GM21367 (cell line): ENCODE measurements at regions not wholly inside any gene's neighbourhood (a gene's known extent, or its start where the extent isn't known, plus 50 kb on each side); places are given as distances from the start of the nearest gene placed in this dataset.
"Not testable (repeated sequence)": the region's sequence is repeated elsewhere in the genome, so short reads cannot be mapped to it uniquely, and the experiment has no call there.

ENCODE experiments used
- ATAC-seq: cut with Tn5 transposase; IDR thresholded peaks from one replicate; pipeline ENCODE4 v1.9.1; 2021; ENCODE audit not compliant: unreplicated experiment

DNA sequence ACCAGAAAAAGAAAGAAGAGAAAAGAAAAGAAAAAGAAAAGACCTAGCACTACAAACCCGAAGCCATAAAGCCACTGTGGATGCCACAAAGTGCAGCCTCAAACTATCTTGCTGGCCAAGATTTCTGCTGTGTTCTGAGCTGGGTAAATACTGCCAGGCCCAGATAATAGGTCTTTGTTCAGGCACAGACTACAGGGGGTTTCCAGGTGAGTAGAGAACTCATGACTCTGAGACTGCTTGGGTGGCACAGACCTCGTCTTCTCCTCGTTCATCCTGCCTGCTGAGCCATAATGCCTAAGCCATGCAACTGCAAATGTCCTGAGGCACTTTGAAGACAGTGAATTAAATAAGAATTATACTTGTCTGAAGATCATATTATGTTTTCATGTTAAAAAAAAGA is 651.8 kb downstream of the LMO4 start:
- ATAC-seq = no peak

DNA sequence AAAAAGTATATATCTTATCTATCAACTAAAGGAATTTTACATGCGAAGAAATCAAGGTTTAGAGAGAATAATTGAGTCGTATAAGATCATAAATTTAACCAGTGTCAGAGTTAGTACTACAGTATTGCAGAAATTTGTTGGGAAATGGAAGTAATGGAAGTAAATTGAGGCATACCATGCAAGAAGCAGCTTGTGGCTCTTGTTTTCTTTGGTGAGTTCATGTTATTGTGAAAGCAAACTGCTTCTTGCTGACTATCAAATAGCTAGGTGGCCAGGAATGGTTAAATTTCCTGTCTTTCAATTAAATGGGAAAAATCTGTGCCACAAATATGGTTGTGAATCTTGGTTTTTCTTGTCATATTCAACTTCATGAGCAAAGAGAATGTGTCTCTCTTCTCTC is 652.7 kb downstream of the LMO4 start:
- no peak for ATAC-seq

DNA sequence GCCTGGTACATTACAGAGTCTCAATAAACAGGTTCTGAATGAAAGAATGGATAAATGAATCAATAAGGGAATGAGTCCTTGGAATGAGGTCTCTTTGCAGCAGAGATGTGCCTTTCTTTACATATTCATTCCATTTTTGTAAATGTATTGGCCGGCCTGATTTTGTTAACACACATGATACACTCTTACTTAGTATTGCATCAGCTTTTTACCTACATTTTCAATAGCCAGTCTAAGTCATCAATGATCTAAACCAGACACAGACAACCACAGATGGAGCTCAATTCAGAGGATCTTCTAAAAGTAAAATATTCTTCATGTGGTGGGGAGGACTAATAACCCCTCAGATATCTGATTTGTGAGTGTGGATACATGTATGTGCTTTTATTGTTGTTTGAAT is 653.1 kb downstream of the LMO4 start:
- ATAC-seq = no peak

DNA sequence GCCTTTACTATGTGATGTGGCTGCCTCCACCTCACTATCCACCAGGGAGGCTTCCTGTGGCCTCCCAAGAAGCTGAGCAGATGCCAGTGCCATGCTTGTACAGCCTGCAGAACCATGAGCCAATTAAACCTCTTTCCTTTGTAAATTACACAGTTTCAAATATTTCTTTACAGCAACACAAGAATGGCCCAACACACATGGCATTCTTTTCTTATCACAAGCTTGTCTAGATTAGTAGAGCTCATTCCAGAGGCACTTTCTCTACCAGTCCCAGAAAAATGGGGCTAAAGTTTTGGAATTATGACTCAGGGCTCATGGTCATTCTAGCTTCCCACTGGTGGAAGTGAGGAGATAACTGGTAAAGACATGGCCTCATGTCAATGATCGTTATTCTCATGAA is 655.2 kb downstream of the LMO4 start:
- ATAC-seq = no peak

DNA sequence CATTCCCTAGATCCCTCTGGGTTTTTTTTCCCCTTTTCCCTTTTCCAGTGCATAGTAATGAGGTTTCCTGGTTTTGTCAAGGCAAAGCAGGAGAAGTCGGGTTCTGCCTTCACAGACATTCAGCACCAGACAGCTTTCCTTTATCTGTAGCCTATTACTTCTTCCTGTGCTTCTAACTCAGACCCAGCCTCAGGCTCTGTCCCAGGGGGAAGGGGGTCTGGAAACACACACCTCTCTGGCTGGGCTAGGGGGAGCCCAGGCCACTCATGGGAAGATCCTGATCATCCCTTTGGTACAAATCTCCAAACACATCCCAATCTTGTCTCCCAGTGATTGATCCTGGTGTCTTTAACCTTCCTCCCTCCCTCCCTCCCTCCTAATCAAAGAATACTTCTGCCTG is 656.4 kb downstream of the LMO4 start:
- ATAC-seq = no peak

DNA sequence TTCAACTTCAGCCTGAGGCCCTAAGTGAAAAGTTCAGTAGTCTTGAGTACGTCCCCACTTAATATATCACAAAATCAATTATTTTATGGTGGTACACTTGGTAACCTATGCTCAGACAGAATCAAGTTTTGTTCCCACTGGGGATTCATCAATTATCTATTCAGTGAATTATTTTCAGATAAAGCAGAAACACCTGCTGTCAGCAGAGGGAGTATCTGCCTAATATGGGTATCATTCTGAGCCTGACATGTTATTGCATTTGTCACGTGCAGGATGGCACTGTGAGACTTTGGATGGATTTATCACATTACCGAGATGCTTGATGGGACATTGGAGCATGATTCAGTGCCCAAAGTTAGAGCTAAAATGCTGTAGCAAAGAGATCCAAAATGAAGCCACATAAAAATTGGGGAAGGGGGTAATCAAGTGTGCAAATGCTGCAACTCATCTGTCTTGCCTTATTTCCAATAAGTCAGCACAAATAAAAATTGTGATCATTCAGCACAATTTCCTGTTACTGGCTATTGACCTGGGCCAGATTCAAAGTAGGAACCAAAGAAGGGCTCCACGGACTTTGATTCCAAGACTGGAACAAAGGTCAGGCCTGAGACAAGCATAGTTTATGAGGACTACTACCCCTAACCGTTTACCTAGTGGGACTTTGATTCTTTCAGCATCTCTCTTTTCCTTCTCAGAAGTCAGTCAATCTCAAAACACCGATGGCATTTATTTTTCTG is 657.6 kb downstream of the LMO4 start:
- ATAC-seq = no peak

DNA sequence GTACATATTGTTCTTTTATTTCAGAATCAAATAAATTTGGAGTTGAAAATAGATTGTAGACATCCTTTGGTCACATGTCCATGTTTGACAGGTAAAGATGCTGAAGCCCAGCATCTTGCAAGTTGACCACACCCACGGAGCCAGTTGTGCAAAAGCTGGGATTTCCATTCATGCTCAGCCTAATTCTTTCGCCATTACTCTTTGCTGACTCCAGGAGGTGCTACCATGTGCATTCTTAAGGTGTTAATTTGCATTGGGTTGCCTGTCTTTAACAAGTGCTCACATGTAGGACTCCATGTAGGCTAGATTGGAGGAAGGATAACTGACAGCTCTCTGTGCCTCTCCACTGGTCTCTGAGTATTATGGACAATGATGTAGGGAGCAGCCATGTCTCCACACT is 660.7 kb downstream of the LMO4 start:
- ATAC-seq = no peak

DNA sequence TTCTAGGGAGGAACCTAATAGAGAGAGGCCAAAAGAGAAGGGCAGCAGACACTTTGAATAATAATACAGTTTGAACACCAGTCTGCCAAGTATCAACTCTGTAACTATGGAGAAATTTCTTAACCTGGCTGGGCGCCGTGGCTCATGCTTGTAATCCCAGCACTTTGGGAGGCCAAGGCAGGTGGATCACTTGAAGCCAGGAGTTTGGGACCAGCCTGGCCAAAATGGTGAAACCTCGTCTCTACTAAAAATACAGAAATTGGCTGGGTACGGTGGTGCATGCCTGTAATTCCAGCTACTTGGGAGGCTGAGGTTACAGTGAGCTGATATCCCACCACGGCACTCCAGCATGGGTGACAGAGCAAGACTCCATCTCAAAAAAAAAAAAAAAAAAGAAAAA is 663.9 kb downstream of the LMO4 start:
- not testable (repeated sequence) for ATAC-seq

DNA sequence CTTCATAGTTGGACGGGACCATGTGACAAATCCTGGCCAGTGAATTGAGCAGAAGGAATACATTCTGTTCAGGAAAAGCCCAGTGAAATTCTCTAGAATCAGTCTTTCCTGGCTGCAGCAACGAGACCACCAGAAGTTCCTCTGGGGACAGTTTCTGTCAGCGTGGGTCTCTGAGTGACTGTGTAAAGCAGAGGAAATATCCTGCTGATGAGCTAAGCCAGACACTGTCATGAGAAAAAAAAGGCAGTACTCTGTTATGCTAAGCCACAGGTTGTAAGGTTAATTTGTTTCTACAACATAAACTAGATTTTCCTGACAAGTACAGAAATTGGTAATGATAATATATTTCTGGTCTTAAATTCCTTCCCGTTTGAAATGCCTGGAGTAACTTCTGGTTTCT is 664.4 kb downstream of the LMO4 start:
- no peak for ATAC-seq

DNA sequence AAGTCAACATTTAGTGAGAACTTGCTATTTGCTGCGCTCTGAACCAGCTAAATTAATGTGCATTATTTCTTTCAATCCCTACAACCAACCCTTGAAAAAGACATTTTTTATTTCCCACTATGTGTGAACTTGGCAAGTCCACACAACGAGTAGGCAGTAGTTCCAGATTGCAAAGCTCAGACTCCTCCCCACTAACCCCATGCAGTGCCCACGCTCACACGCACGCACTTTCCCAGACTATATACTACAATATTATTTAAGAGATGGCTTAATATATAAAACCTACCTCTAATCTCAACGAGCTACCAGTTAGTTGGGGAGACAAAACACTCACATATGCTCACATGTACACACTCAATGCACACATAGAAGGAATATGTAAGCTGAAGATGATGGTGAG is 671.2 kb downstream of the LMO4 start:
- ATAC-seq = no peak

DNA sequence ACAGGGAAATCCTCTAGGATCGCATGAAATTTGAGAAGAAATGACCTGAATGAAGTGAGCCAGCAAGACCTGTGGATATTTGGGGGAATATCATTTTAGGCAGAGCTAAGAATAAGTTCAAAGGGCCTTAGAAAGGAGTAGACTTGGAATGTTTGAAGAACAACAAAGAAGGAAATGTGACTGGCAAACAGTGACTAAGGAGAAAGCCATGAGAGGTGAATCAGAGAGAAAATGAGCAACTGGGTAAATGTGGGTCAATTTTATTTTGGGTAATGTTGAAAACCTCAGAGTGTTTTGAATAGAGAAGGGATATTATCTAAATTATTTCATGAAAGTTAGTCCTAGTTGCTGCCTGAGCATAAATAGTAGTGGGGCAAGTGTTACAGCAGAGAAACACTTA is 672.8 kb downstream of the LMO4 start:
- ATAC-seq = no peak

DNA sequence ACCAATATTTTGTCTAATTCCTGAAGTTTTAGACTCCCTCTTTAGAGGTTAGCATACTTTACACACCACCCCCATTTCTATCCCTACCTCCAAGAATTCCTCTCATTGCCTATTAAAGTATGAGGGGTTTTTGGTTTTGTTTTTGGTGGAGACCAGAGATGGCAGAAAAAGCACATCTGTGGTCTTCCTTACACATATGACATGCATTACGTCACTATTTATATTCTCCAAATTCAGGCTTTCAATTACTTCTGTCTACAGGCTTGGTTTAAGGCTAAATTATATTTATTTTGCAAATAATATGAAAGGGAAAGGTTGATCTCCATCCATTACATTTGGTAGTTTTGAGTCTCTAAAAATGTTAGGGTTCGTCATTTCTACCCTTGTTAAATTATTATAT is 674.6 kb downstream of the LMO4 start:
- ATAC-seq = no peak

DNA sequence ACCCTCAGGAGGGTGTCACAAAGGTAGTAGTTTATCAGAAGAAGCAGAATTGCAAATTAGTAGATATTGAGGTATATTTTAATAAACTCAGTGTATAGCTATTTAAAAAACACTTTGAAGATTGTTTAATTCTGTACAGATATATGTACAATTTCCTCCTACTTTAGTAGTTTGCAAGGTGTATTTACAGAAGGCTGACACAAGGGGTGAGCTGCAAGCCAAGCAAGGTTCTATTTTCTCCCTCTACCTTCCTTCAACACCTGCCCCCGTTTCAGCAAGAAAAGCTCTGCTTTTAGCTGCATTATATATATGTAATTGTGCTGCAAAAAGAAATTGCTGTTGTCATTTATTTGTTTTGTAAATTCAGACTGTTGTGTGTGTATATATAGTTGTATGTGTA is 674.2 kb upstream of the PKN2 start:
- no peak for ATAC-seq

DNA sequence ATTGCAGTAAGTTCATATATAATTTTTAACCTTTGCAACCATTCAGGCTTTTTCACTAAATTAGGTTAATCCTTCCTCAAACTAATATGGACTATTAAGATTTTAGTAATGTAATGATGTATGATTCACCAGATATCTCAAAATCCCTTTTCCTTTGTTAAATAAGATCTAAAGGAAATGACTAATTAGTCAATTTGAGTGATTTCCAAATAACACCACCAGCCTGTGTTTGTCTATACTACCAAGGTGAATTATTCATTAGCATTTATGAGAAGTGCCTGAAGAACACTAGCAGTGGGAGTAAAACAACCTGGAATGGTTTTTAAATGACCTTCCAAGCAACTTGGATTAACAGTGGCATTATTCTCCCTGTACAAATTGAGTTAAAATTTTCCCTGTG is 670.6 kb upstream of the PKN2 start:
- no peak for ATAC-seq

DNA sequence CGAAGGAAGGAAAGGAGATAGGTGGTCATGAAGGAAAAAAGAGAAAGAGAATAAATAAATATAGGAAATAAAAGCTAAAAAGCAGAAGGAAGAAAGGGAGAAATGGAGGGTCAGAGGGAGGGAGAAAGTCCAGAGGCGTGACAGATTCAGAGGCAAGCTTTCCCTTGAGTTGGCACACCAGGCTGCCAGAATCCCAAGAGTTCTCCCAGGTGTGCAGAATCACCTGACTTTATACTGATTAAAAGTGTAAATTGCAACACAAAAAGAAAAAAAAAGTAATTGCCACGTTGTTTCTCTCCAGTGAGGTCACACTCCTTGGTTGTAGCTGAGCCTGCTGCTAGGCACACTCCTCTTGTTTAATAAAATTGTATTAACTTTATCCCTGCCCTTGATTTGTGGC is 669.9 kb upstream of the PKN2 start:
- ATAC-seq = no peak

DNA sequence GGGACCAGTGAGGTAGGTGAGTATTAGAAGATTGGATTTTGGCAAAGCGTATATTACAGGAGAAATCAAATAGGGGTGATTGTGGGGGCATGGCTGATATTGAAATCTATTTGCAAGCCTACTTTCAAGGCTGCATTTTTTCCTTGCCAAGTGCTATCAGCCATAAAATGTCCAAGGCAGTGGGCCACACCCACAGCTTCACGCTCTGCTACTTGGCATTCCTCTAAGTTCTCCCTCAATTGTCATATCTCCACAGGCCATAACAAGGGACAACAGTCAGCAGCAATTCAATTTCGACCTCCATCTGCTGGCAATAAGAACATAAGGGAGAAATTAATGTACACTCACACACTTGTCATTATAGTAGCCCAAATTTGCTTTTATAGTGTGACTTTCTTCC is 667.1 kb upstream of the PKN2 start:
- ATAC-seq = no peak

DNA sequence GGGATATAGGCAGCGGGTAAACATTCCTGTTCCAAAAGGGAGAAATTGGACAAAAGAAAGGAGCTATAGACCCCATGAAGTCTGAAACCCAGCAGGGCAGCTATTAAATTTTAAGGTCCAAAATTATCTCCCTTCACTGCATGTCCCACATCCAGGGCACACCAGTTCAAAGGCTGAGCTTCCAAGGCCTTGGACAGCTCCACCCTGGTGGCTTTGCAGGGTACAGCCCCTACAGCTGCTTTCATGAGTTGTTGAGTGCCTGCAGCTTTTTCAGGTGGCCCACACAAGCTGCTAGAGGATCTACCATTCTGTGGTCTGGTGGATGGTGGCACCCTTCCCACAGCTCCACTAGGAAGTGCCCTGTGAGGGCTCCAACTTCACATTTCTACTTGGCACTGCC is 662.5 kb upstream of the PKN2 start:
- ATAC-seq = no peak

DNA sequence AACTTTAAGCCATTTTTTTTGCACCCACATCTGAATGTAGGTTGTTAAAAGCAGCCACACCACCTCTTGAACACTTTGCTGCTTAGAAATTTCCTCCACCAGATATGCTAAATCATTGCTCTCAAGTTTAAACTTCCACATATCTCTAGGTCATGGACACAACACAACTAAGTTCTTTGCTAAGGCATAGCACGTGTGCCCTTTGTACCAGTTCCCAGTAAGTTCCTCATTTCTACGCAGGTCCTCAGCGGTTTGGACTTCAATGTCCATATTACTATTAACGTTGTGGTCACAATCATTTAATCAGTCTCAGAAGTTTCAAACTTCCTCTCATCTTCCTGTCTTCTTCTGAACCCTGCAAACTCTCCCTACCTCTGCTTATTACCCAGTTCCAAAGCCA is 661.6 kb upstream of the PKN2 start:
- ATAC-seq = no peak

DNA sequence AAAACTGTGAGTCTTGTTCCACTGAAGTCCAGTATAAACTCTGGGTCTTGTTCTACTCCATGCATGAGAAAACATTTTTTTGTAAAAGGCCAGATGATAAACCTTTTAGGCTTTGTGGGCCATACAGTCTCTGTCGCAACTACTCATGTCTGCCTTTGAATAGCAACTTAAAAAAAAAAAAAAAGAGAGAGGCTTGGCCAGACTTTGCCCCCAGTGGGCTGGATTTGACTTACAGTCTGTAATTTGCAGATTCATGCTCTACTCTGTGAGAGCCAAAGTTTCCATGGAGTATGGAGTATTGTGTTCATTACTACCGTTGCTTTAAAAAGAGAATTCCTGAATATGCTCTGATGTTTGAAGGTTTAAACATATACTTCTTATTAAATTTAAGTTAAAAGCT is 654.9 kb upstream of the PKN2 start:
- no peak for ATAC-seq

DNA sequence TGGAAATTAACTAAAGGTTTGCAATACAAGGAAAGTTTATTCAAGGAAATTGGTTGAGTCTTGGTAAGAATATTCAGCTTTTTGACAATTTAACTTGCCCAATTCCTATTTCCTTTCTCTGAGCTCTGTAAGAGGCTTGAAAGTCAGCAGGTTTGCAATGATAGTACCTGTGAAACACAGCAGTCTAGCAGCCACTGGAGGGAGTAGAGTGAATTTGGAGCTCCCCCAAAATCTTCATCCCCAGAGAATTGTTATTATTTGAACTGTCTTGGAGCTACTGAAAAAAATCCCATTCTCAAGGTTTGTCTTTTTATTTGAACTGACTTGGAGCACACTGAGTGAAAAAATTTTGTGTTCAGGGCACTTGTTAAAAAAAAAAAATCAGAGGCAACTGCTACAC is 654.2 kb upstream of the PKN2 start:
- ATAC-seq = no peak

DNA sequence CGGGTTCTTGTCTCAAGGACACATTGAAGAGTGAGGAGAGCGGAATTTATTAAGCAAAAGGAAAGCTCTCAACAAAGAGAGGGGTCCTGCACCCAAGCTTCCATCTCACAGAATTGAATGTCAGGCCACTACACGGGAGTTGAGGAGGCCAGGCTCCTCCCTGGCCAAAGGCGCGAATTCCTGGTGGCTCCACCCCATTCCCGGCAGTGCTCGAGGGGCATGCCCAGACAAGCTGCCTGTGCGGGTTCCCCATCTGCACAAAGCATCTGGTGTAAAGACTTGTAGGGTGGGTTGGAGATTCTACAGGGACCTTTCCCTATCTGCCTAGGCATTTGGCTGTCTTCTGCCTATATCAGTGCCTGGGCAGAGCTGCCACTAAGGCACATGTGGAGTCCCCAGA is 648.5 kb upstream of the PKN2 start:
- no peak for ATAC-seq

DNA sequence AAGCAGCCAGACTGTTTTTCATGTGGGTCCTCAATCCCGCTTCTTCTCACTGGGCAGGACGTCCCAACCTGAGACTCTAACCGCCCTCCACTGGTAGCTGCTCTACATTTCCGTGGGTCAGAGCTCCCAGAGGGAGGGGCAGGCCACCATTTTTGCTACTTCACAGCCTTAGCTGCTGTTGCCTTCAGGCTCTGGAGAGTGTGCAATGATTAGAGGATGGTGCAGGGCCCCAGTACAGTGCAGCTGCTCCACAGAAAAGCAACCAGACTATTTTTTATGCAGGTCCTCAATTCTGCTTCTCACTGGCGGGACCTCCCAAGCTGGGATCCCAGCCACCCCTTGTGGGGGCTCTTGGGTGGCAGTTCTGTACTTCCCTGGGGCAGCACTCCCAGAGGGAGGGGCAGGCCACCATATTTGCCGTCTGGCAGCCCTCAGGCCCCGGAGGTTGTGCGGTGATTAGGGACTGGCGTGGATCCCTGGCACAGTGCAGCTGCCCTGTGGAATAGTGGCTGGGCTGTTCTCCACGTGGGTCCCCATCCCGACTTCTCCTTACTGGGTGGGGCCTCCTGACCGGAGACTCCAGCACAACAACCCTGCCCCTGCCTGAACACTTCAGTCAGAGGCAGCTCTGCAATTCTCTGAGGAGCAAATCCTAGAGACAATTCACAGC is 647.6 kb upstream of the PKN2 start:
- no peak for ATAC-seq

DNA sequence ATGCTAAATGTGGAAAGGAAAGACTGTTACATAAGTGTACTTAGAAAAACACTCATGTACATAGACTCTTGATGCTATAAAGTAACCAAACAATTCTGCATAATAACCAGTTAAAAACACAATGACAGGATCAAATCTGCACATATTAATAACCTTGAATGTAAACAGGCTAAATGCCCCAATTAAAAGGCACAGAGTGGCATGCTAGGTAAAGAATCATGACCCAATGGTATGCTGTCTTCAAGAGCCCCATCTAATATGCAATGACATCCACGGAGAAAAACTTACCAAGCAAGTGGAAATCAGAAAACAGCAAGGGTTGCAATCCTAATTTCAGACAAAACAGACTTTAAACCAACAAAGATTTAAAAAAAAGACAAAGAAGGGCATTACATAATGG is 644.8 kb upstream of the PKN2 start:
- ATAC-seq = no peak
